AG10803 (cell line): ENCODE measurements at regions not wholly inside any gene's neighbourhood (a gene's known extent, or its start where the extent isn't known, plus 50 kb on each side); places are given as distances from the start of the nearest gene placed in this dataset.

Experiments used
- DNase-seq: peaks from one replicate; pipeline ENCODE4 v3.0.0; 2010; ENCODE audit warnings: low read depth
- H3K4me3 ChIP-seq: 2 replicates; pipeline ENCODE4 v1.5.1; 2011; ENCODE audit warnings: mild to moderate bottlenecking, low read length, control low read depth
- CTCF ChIP-seq: conservative IDR thresholded peaks from 2 replicates; pipeline ENCODE4 v1.5.1; 2011; ENCODE audit warnings: mild to moderate bottlenecking, low read length, control low read depth, inconsistent platforms

- DNase-seq: no peak
- TF ChIP-seq CTCF: no peak
- H3K4me3 ChIP-seq: no peak overlapping the region
These were observed 391.3 kb upstream of the ERCC4 start for GRCh38 chr16:13528691-13529090.

GRCh38 chr16:13529193-13529982 lies 390.6 kb upstream of the ERCC4 start:
- H3K4me3 ChIP-seq: no peak overlapping the region
- no peak for DNase-seq
- TF ChIP-seq CTCF: no peak

GRCh38 chr16:13540771-13541170 lies 379.2 kb upstream of the ERCC4 start:
- no peak overlapping the region for H3K4me3 ChIP-seq
- DNase-seq: no peak
- no peak for TF ChIP-seq CTCF

GRCh38 chr16:13542284-13542683 lies 377.7 kb upstream of the ERCC4 start:
- TF ChIP-seq CTCF: no peak
- no peak for DNase-seq
- H3K4me3 ChIP-seq: no peak overlapping the region

GRCh38 chr16:13543850-13544249 lies 376.1 kb upstream of the ERCC4 start:
- TF ChIP-seq CTCF: no peak
- DNase-seq: no peak
- H3K4me3 ChIP-seq: no peak overlapping the region

GRCh38 chr16:13545271-13545670 lies 374.7 kb upstream of the ERCC4 start:
- no peak overlapping the region for H3K4me3 ChIP-seq
- TF ChIP-seq CTCF: no peak
- DNase-seq: no peak

GRCh38 chr16:13550254-13550653 lies 369.7 kb upstream of the ERCC4 start:
- TF ChIP-seq CTCF: no peak
- H3K4me3 ChIP-seq: no peak overlapping the region
- DNase-seq: no peak
